A673 (cell line): ENCODE measurements at regions not wholly inside any gene's neighbourhood (a gene's known extent, or its start where the extent isn't known, plus 50 kb on each side); places are given as distances from the start of the nearest gene placed in this dataset.

Source experiments
- BruUV-seq: library from RNA; stranded (reverse); fragments of 400-500 nt; replicated peaks from 2 replicates; lab custom pipeline; 2021; lab: Mats Ljungman, UMichigan
- CTCF ChIA-PET: fragments of 300-600 bp; sonication (Branson Sonifier 250); formaldehyde crosslinking; loops from one replicate; lab custom pipeline; 2022; ENCODE audit warnings: antibody characterized with exemption; lab: Charles Lee
- POLR2A ChIA-PET: fragments of 300-600 bp; sonication (Branson Sonifier 250); formaldehyde crosslinking; loops from one replicate; lab custom pipeline; 2022; ENCODE audit warnings: antibody characterized with exemption; ENCODE audit not compliant: low non-redundant PET; lab: Charles Lee
- DNase-seq: peaks from one replicate; pipeline ENCODE4 v3.0.0-alpha.2; 2015; ENCODE audit warnings: low spot score
- H3K27ac ChIP-seq: fragments of 200-600 bp; sonication (generic); 2 replicates; pipeline ENCODE4 v1.5.1; 2016; ENCODE audit warnings: mixed run types, low read depth, mild to moderate bottlenecking, mixed read lengths, antibody characterized with exemption, low read length; ENCODE audit not compliant: poor library complexity, severe bottlenecking
- H3K27me3 ChIP-seq: fragments of 200-600 bp; sonication (generic); replicated peaks from 2 replicates; pipeline ENCODE4 v1.6.1; 2017; ENCODE audit warnings: mixed run types, low read depth, mild to moderate bottlenecking, mixed read lengths, antibody characterized with exemption, low read length; ENCODE audit not compliant: insufficient read depth, poor library complexity
- H3K36me3 ChIP-seq: fragments of 200-600 bp; sonication (generic); 2 replicates; pipeline ENCODE4 v1.6.1; 2016; ENCODE audit warnings: mixed run types, mild to moderate bottlenecking, mixed read lengths, antibody characterized with exemption, low read length; ENCODE audit not compliant: insufficient read depth, poor library complexity, severe bottlenecking
- H3K4me1 ChIP-seq: fragments of 200-600 bp; sonication (generic); 2 replicates; pipeline ENCODE4 v1.6.1; 2017; ENCODE audit warnings: mixed run types, mild to moderate bottlenecking, mixed read lengths, antibody characterized with exemption, low read length; ENCODE audit not compliant: insufficient read depth, poor library complexity, severe bottlenecking
- H3K4me3 ChIP-seq: fragments of 200-600 bp; sonication (generic); 2 replicates; pipeline ENCODE4 v1.5.1; 2016; ENCODE audit warnings: low read depth, mixed run types, mild to moderate bottlenecking, mixed read lengths, low read length; ENCODE audit not compliant: poor library complexity, severe bottlenecking
- H3K9me3 ChIP-seq: fragments of 200-600 bp; sonication (generic); 2 replicates; pipeline ENCODE4 v1.6.1; 2016; ENCODE audit warnings: mixed run types, low read depth, mild to moderate bottlenecking, mixed read lengths, antibody characterized with exemption, low read length; ENCODE audit not compliant: poor library complexity, severe bottlenecking
- EZH2 ChIP-seq: fragments of 200-600 bp; sonication (generic); IDR thresholded peaks from 2 replicates; pipeline ENCODE4 v1.6.1; 2017; ENCODE audit warnings: borderline replicate concordance, low read depth, mild to moderate bottlenecking, mixed read lengths, antibody characterized with exemption, low read length; ENCODE audit not compliant: poor library complexity, severe bottlenecking
- intact Hi-C: fragments of 100-400 bp; cut with micrococcal nuclease; formaldehyde crosslinking; loops from one replicate; pipeline ENCODE4 v1.10.0; 2022; ENCODE audit not compliant: unreplicated experiment
- TF ChIP-seq, protein P1 (sequence below): fragments of 300-800, 200-600 bp; sonication (generic); conservative IDR thresholded peaks from 2 replicates; pipeline ENCODE4 v1.5.1; 2017; ENCODE audit warnings: low read depth, mild to moderate bottlenecking, antibody characterized with exemption, low read length, moderate library complexity, mixed read lengths

DNA sequence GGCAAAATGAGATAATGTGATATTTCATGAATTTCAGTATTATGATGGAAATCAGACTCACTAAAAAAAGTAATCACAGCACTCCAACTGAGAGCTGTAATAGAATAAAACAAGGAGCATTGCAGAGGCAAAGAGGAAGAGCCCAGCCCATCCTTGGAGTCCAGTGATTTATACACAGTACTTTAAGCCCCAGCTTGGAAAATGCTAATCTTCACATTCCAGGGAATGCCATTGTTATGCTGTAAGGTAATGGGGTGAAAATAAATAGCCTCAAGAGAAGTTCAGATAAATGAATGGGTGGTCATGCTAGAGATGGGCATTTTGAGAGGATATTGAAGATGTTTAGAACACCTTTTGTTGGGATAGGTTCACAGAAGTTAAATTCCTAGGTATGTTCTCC is 190.3 kb upstream of the TAPT1 start:
- Histone ChIP-seq H3K4me3 (no peak overlapping the region), H3K4me1 (no peaks in the 10 kb centered on the region), H3K9me3 (no peaks in the 10 kb centered on the region), H3K27ac (no peak overlapping the region), H3K27me3 (no peaks in the 10 kb centered on the region), H3K36me3 (no peaks in the 10 kb centered on the region)
- no peak for TF ChIP-seq EZH2
- TF ChIP-seq, protein P1, sequence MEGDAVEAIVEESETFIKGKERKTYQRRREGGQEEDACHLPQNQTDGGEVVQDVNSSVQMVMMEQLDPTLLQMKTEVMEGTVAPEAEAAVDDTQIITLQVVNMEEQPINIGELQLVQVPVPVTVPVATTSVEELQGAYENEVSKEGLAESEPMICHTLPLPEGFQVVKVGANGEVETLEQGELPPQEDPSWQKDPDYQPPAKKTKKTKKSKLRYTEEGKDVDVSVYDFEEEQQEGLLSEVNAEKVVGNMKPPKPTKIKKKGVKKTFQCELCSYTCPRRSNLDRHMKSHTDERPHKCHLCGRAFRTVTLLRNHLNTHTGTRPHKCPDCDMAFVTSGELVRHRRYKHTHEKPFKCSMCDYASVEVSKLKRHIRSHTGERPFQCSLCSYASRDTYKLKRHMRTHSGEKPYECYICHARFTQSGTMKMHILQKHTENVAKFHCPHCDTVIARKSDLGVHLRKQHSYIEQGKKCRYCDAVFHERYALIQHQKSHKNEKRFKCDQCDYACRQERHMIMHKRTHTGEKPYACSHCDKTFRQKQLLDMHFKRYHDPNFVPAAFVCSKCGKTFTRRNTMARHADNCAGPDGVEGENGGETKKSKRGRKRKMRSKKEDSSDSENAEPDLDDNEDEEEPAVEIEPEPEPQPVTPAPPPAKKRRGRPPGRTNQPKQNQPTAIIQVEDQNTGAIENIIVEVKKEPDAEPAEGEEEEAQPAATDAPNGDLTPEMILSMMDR = no peak
- no peak for DNase-seq
- ChIA-PET POLR2A (no interaction called here), CTCF (no interaction called here)
- intact Hi-C loops = no loop called here
- no TSS peak for BruUV-seq

DNA sequence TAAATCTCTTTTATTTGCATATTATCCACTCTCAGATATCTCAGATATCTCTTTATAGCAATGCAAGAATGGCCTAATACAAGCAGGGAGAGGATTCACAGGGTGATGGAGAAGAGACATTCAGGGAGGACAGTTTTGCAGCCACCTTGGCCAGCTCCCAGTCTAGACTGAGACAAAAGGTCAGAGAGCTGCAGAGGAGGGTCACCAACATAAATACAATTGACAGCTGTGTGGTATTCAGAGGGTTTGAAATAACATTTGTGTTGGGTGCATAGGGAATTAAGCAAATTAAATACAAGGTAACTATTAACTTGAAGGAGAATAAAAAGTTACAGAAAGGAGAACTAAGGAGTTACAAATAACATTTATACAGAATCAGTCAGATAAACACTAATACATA is 189.5 kb upstream of the TAPT1 start:
- DNase-seq = no peak
- ChIA-PET POLR2A (no interaction called here), CTCF (no interaction called here)
- H3K36me3 ChIP-seq = no peaks in the 10 kb centered on the region
- BruUV-seq = no TSS peak
- intact Hi-C loops = no loop called here
- no peaks in the 10 kb centered on the region for H3K27me3 ChIP-seq
- no peak for TF ChIP-seq EZH2
- TF ChIP-seq, protein P1 = no peak
- no peaks in the 10 kb centered on the region for H3K9me3 ChIP-seq
- H3K4me1 ChIP-seq = no peaks in the 10 kb centered on the region
- no peak overlapping the region for H3K4me3 ChIP-seq
- H3K27ac ChIP-seq = no peak overlapping the region

DNA sequence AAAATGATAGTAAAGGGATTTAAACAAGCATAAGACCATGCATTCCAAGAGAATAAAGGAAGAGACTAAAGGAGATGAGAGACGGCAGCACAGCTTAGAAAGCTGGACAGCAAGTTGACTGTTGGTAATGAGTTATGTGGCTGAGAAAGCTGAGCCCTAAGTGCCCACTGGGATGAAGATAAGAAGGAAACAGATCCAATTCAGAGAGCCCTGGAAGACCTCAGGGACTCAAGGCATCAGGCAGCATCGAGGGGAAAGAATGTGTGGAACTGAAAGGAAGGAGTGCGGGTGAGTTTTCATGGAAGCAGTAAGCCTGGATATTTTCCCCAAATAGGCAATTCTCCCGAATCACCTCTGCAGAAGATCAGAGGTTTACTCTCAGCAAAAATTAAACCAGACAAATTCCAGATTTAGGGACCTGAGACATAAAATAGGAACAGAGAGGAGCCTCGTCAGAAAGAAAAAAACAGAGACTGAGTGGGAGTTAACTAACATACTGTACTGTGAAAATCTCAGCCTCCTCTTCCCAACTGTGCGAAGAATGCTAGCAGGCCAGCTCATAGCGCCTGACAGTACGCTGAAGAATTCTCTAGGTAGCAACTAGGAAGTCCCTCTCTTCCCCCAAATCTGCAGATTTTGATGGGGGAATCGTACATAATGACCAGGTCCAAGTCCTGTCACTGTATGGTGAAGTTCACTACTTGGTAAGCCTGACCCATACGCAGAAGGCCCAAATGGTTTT is 187.7 kb upstream of the TAPT1 start:
- H3K27ac ChIP-seq = no peak overlapping the region
- H3K27me3 ChIP-seq = no peaks in the 10 kb centered on the region
- no peaks in the 10 kb centered on the region for H3K9me3 ChIP-seq
- intact Hi-C loops = no loop called here
- POLR2A ChIA-PET = no interaction called here
- DNase-seq = no peak
- no peak overlapping the region for H3K4me3 ChIP-seq
- BruUV-seq = no TSS peak
- H3K4me1 ChIP-seq = no peaks in the 10 kb centered on the region
- no peak for TF ChIP-seq EZH2
- TF ChIP-seq, protein P1 = no peak
- CTCF ChIA-PET = no interaction called here
- H3K36me3 ChIP-seq = no peaks in the 10 kb centered on the region
